Kidney epithelial cell (primary cell): ENCODE measurements at regions not wholly inside any gene's neighbourhood (a gene's known extent, or its start where the extent isn't known, plus 50 kb on each side); places are given as distances from the start of the nearest gene placed in this dataset.

ENCODE experiments used
- DNase-seq: peaks from one replicate; pipeline ENCODE4 v3.0.0-alpha.2; 2010; ENCODE audit warnings: low read depth
- H3K27me3 ChIP-seq: 2 replicates; pipeline ENCODE4 v1.6.0; 2011; ENCODE audit warnings: low read length; ENCODE audit not compliant: control insufficient read depth, insufficient read depth
- H3K36me3 ChIP-seq: 2 replicates; pipeline ENCODE4 v1.5.1; 2011; ENCODE audit warnings: low read length; ENCODE audit not compliant: control insufficient read depth, insufficient read depth
- H3K4me3 ChIP-seq: 2 replicates; pipeline ENCODE4 v1.5.1; 2011; ENCODE audit warnings: low read depth, mild to moderate bottlenecking, control low read depth, low read length
- TF ChIP-seq, protein P1 (sequence below): IDR thresholded peaks from 2 replicates; pipeline ENCODE4 v1.5.1; 2011; ENCODE audit warnings: mild to moderate bottlenecking, moderate library complexity, low read length, control low read depth, inconsistent platforms; ENCODE audit not compliant: insufficient read depth, poor library complexity, severe bottlenecking

GRCh38 chr15:52997123-52997522 lies 207.0 kb upstream of the ONECUT1 start:
- H3K27me3 ChIP-seq, result no peaks in the 10 kb centered on the region

GRCh38 chr15:52994290-52994689 lies 204.2 kb upstream of the ONECUT1 start:
- Histone ChIP-seq H3K27me3 (no peaks in the 10 kb centered on the region), H3K4me3 (no peak overlapping the region), H3K36me3 (no peaks in the 10 kb centered on the region)
- TF ChIP-seq, protein P1, sequence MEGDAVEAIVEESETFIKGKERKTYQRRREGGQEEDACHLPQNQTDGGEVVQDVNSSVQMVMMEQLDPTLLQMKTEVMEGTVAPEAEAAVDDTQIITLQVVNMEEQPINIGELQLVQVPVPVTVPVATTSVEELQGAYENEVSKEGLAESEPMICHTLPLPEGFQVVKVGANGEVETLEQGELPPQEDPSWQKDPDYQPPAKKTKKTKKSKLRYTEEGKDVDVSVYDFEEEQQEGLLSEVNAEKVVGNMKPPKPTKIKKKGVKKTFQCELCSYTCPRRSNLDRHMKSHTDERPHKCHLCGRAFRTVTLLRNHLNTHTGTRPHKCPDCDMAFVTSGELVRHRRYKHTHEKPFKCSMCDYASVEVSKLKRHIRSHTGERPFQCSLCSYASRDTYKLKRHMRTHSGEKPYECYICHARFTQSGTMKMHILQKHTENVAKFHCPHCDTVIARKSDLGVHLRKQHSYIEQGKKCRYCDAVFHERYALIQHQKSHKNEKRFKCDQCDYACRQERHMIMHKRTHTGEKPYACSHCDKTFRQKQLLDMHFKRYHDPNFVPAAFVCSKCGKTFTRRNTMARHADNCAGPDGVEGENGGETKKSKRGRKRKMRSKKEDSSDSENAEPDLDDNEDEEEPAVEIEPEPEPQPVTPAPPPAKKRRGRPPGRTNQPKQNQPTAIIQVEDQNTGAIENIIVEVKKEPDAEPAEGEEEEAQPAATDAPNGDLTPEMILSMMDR, result no peak
- DNase-seq, result no peak

More at GRCh38 chr15:52997123-52997522, 207.0 kb upstream of the ONECUT1 start:
- Histone ChIP-seq H3K4me3 (no peak overlapping the region), H3K36me3 (no peaks in the 10 kb centered on the region)
- DNase-seq, result no peak
- TF ChIP-seq, protein P1, result no peak

DNA sequence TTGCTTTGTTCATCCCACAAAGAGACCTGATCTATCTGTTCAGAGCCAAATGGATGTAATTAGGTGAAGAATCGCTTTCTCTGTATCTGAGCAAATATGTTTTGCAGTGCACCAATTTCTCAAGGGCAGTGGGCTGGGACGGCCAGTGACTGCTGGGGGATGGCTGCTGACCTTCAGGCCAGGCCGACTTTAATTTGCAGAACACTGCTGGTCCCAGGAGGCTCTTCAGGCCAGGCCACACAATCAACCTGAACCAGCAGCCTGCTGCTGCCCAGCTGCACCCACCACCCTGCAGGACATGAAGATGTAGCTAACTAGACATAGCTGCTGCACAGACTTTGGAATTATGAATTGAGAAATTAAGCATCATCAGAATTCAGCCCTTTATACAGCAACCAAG lies 194.4 kb upstream of the ONECUT1 start:
- TF ChIP-seq, protein P1, result no peak
- no peak for DNase-seq
- Histone ChIP-seq H3K4me3 (no peak overlapping the region), H3K27me3 (no peaks in the 10 kb centered on the region), H3K36me3 (no peaks in the 10 kb centered on the region)

GRCh38 chr15:52980446-52980845 lies 190.3 kb upstream of the ONECUT1 start:
- TF ChIP-seq, protein P1, result no peak
- Histone ChIP-seq H3K27me3 (no peaks in the 10 kb centered on the region), H3K36me3 (no peaks in the 10 kb centered on the region), H3K4me3 (no peak overlapping the region)
- no peak for DNase-seq

- no peak overlapping the region for H3K4me3 ChIP-seq
- DNase-seq, result no peak
- no peaks in the 10 kb centered on the region for H3K27me3 ChIP-seq
- TF ChIP-seq, protein P1, result no peak
- H3K36me3 ChIP-seq, result no peaks in the 10 kb centered on the region
Measured at GRCh38 chr15:52976516-52977075, 186.5 kb upstream of the ONECUT1 start.

DNA sequence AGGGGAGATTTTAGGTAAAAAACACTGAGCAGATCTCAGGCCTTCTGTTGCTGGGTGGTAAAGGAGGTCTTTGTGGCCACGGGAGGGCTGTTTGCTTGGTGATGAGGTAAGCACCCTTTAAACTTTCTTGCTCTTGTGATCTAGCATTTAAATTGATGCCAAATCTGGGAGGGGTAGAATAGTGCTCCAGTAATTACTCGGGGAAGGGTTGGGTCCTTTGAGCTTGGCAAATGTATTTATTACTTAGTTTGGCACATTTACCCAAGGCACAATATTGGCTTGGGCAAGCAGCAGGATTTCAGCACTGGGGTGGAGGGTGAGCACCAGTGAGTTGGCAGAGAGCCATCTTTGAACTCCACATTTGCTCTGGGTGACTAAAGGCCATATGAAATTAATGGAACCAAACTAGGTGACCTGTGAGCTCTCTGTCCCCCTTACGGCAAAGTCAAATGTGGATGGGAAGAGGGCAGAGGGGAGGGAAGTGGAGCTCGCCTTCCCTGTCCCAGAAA lies 185.9 kb upstream of the ONECUT1 start:
- no peak overlapping the region for H3K4me3 ChIP-seq
- H3K36me3 ChIP-seq, result no peaks in the 10 kb centered on the region
- TF ChIP-seq, protein P1, result no peak
- no peaks in the 10 kb centered on the region for H3K27me3 ChIP-seq
- no peak for DNase-seq
